Left forelimb (tissue), 1 donor: ENCODE measurements at regions not wholly inside any gene's neighbourhood (a gene's known extent, or its start where the extent isn't known, plus 50 kb on each side); places are given as distances from the start of the nearest gene placed in this dataset.
"Not testable (repeated sequence)": the region's sequence is repeated elsewhere in the genome, so short reads cannot be mapped to it uniquely, and the experiment has no call there.

ENCODE experiments used
- DNase-seq: peaks from one replicate; pipeline ENCODE4 v3.0.0-alpha.2; 2018; ENCODE audit warnings: low spot score

DNA sequence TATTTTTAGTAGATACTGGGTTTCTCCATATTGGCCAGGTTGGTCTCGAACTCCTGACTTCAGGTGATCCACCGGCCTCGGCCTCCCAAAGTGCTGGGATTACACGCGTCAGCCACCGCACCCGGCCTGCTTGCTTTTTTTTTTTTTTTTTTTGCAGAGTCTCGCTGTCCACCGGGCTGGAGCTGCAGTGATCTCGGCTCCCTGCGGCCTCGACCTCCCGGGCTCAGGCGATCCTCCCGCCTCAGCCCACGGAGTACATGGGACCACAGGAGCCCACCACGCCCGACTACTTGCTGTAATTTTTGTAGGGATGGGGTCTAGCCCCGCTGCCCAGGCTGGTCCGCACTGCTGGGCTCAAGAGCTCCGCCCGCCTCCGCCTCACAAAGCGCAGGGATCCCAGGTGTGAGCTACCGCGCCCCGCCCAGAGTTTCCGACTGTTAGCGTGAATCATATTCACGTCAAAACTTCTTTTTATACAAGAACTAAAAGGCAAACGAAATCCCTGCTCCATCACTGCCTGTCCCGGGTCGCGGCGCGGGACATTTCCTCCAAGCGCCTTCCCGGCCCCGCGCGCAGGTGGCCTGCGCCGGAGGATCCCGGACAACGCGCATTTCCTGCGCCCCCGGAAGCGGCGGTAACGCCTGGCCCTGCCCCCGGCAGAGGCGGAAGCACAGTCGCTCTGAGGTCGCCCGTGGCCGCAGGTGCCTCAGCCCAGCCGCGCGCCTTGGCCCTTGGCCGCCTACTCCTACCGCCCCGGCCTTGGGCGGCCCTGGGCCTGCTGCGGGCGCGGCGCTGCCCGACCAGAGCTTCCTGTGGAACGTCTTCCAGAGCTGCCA is 50.9 kb upstream of the APOD start:
- not testable (repeated sequence) for DNase-seq
